ENCODE measurements at regions not wholly inside any gene's neighbourhood (a gene's known extent, or its start where the extent isn't known, plus 50 kb on each side); places are given as distances from the start of the nearest gene placed in this dataset.

- no peak for TF ChIP-seq CTCF (IDR thresholded peaks at IDR 0.05; ENCODE audit: borderline replicate concordance, control extremely low read depth, extremely low read depth, insufficient read depth, missing control alignments)
- in situ Hi-C loops (cut with MboI; ENCODE audit: low sequenced_read_pairs, unreplicated experiment): no loop called here
- no peak for DNase-seq (ENCODE audit: low spot score)
Measured at GRCh38 chr21:19565587-19565986, 1162.0 kb upstream of the TMPRSS15 start.

GRCh38 chr21:19566975-19567374 is 1163.4 kb upstream of the TMPRSS15 start:
- TF ChIP-seq CTCF (IDR thresholded peaks at IDR 0.05; ENCODE audit: borderline replicate concordance, control extremely low read depth, extremely low read depth, insufficient read depth, missing control alignments): no peak
- in situ Hi-C loops (cut with MboI; ENCODE audit: low sequenced_read_pairs, unreplicated experiment): no loop called here
- DNase-seq (ENCODE audit: low spot score): no peak

- in situ Hi-C loops (cut with MboI; ENCODE audit: low sequenced_read_pairs, unreplicated experiment): no loop called here
- no peak for DNase-seq (ENCODE audit: low spot score)
- no peak for TF ChIP-seq CTCF (IDR thresholded peaks at IDR 0.05; ENCODE audit: borderline replicate concordance, control extremely low read depth, extremely low read depth, insufficient read depth, missing control alignments)
Measured at GRCh38 chr21:19577381-19577780, 1173.8 kb upstream of the TMPRSS15 start.

- in situ Hi-C loops (cut with MboI; ENCODE audit: low sequenced_read_pairs, unreplicated experiment): no loop called here
- TF ChIP-seq CTCF (IDR thresholded peaks at IDR 0.05; ENCODE audit: borderline replicate concordance, control extremely low read depth, extremely low read depth, insufficient read depth, missing control alignments): no peak
- DNase-seq (ENCODE audit: low spot score): no peak
Measured at GRCh38 chr21:19590044-19590443, 1186.5 kb upstream of the TMPRSS15 start.

- TF ChIP-seq CTCF (IDR thresholded peaks at IDR 0.05; ENCODE audit: borderline replicate concordance, control extremely low read depth, extremely low read depth, insufficient read depth, missing control alignments): no peak
- in situ Hi-C loops (cut with MboI; ENCODE audit: low sequenced_read_pairs, unreplicated experiment): no loop called here
- DNase-seq (ENCODE audit: low spot score): no peak
Measured at GRCh38 chr21:19603011-19603593, 1199.5 kb upstream of the TMPRSS15 start.

- no peak for DNase-seq (ENCODE audit: low spot score)
- in situ Hi-C loops (cut with MboI; ENCODE audit: low sequenced_read_pairs, unreplicated experiment): no loop called here
- TF ChIP-seq CTCF (IDR thresholded peaks at IDR 0.05; ENCODE audit: borderline replicate concordance, control extremely low read depth, extremely low read depth, insufficient read depth, missing control alignments): no peak
Measured at GRCh38 chr21:19608101-19608621, 1204.6 kb upstream of the TMPRSS15 start.
